ENCODE measurements at regions not wholly inside any gene's neighbourhood (a gene's known extent, or its start where the extent isn't known, plus 50 kb on each side); places are given as distances from the start of the nearest gene placed in this dataset.

DNA sequence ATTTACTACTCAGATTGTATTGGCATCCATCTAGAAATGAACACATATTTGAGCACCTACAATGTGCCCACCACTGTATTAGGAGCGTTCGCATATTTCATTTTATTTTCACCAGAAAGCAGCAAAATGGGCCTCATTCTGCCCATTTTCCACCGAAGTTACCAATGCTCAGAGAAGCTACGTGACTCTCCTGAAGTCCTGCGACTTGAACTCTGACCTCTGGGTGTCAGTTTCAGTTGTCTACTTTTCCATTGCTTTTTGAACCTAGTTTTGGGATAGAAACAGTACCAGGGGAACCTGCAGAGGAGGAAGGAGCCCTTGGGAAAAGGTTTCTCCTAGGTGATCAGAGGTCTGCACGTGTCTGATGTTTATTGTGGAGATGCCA lies 139.1 kb upstream of the SDK2 start:
- Histone ChIP-seq H2AFZ (ENCODE audit: low read depth, low read length) (no peak overlapping the region), H3K9me3 (ENCODE audit: low read length) (no peaks in the 10 kb centered on the region), H3K4me3 (ENCODE audit: low read length) (no peak overlapping the region), H4K20me1 (ENCODE audit: insufficient read depth) (no peaks in the 10 kb centered on the region), H3K36me3 (ENCODE audit: insufficient read depth, low read length) (no peaks in the 10 kb centered on the region), H3K27ac (ENCODE audit: low read length) (no peak overlapping the region), H3K27me3 (ENCODE audit: insufficient read depth, low read depth, low read length) (no peaks in the 10 kb centered on the region), H3K4me2 (ENCODE audit: low read length) (no peak overlapping the region), H3K9ac (ENCODE audit: low read length) (no peak overlapping the region), H3K9me2 (ENCODE audit: insufficient read depth, low read length) (no peaks in the 10 kb centered on the region), H3F3A (ENCODE audit: insufficient read depth, low read length, poor library complexity, severe bottlenecking) (peaks cover 3% of the 10 kb centered on the region), H3K79me2 (replicated peaks; ENCODE audit: insufficient read depth, low read length) (no peaks in the 10 kb centered on the region)
- TF ChIP-seq, protein P1, sequence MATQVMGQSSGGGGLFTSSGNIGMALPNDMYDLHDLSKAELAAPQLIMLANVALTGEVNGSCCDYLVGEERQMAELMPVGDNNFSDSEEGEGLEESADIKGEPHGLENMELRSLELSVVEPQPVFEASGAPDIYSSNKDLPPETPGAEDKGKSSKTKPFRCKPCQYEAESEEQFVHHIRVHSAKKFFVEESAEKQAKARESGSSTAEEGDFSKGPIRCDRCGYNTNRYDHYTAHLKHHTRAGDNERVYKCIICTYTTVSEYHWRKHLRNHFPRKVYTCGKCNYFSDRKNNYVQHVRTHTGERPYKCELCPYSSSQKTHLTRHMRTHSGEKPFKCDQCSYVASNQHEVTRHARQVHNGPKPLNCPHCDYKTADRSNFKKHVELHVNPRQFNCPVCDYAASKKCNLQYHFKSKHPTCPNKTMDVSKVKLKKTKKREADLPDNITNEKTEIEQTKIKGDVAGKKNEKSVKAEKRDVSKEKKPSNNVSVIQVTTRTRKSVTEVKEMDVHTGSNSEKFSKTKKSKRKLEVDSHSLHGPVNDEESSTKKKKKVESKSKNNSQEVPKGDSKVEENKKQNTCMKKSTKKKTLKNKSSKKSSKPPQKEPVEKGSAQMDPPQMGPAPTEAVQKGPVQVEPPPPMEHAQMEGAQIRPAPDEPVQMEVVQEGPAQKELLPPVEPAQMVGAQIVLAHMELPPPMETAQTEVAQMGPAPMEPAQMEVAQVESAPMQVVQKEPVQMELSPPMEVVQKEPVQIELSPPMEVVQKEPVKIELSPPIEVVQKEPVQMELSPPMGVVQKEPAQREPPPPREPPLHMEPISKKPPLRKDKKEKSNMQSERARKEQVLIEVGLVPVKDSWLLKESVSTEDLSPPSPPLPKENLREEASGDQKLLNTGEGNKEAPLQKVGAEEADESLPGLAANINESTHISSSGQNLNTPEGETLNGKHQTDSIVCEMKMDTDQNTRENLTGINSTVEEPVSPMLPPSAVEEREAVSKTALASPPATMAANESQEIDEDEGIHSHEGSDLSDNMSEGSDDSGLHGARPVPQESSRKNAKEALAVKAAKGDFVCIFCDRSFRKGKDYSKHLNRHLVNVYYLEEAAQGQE (IDR thresholded peaks at IDR 0.05; ENCODE audit: borderline replicate concordance) = no peak
- TF ChIP-seq RAD21 (conservative IDR thresholded peaks at IDR 0.05) (no peak), MXI1 (conservative IDR thresholded peaks at IDR 0.05; ENCODE audit: poor library complexity, severe bottlenecking) (no peak), EZH2 (IDR thresholded peaks at IDR 0.05; ENCODE audit: borderline replicate concordance, insufficient read depth, low read length, poor library complexity, severe bottlenecking) (no peak), TAF1 (IDR thresholded peaks at IDR 0.05; ENCODE audit: low read depth) (no peak), POLR2AphosphoS5 (IDR thresholded peaks at IDR 0.05) (no peak), SMC3 (conservative IDR thresholded peaks at IDR 0.05; ENCODE audit: poor library complexity) (no peak), EP300 (conservative IDR thresholded peaks at IDR 0.05; ENCODE audit: poor library complexity, severe bottlenecking) (no peak)
- TF ChIP-seq, protein P2, sequence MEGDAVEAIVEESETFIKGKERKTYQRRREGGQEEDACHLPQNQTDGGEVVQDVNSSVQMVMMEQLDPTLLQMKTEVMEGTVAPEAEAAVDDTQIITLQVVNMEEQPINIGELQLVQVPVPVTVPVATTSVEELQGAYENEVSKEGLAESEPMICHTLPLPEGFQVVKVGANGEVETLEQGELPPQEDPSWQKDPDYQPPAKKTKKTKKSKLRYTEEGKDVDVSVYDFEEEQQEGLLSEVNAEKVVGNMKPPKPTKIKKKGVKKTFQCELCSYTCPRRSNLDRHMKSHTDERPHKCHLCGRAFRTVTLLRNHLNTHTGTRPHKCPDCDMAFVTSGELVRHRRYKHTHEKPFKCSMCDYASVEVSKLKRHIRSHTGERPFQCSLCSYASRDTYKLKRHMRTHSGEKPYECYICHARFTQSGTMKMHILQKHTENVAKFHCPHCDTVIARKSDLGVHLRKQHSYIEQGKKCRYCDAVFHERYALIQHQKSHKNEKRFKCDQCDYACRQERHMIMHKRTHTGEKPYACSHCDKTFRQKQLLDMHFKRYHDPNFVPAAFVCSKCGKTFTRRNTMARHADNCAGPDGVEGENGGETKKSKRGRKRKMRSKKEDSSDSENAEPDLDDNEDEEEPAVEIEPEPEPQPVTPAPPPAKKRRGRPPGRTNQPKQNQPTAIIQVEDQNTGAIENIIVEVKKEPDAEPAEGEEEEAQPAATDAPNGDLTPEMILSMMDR (IDR thresholded peaks at IDR 0.05; ENCODE audit: poor library complexity, severe bottlenecking) = no peak

DNA sequence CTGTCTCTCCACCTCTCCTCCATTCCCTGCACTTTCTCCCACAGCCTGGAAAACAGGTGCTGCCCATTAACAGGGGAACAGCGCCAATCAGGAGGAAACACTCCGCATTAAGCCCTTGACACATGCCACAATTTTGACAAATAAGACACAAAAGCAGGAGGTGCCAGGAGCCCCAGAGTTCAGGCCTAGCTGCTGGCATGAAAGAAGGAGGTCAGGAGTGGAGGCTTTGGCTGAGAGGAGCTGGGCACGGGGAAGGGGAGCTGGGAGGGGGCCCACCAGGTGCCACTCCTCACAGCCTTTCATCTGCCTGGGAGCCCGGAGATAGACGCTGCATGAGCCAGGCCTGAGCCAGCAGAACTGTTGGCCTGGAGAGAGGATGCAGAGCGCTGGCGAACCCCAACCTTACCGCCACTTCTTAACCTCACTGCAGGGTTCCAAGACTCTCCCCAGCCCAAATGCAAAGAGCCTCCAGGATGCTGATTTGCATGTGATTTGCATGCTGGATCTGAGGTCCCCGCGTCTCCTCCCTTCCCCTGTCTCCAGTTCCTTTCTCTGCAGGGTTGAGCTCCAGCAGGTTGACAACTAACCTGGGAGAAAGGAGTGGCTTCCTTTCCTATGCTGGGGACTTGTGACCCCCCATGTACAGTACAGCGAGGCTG lies 139.8 kb upstream of the SDK2 start:
- H3K9me2 ChIP-seq (ENCODE audit: insufficient read depth, low read length) = no peaks in the 10 kb centered on the region
- H2AFZ ChIP-seq (ENCODE audit: low read depth, low read length) = no peak overlapping the region
- no peaks in the 10 kb centered on the region for H3K36me3 ChIP-seq (ENCODE audit: insufficient read depth, low read length)
- no peak overlapping the region for H3K27ac ChIP-seq (ENCODE audit: low read length)
- no peaks in the 10 kb centered on the region for H4K20me1 ChIP-seq (ENCODE audit: insufficient read depth)
- H3K27me3 ChIP-seq (ENCODE audit: insufficient read depth, low read depth, low read length) = no peaks in the 10 kb centered on the region
- H3K4me2 ChIP-seq (ENCODE audit: low read length) = no peak overlapping the region
- H3K9ac ChIP-seq (ENCODE audit: low read length) = no peak overlapping the region
- no peak overlapping the region for H3K4me3 ChIP-seq (ENCODE audit: low read length)
- no peaks in the 10 kb centered on the region for H3K79me2 ChIP-seq (replicated peaks; ENCODE audit: insufficient read depth, low read length)
- peaks cover 3% of the 10 kb centered on the region for H3F3A ChIP-seq (ENCODE audit: insufficient read depth, low read length, poor library complexity, severe bottlenecking)
- H3K9me3 ChIP-seq (ENCODE audit: low read length) = no peaks in the 10 kb centered on the region
- TF ChIP-seq SMC3 (conservative IDR thresholded peaks at IDR 0.05; ENCODE audit: poor library complexity) (no peak), EP300 (conservative IDR thresholded peaks at IDR 0.05; ENCODE audit: poor library complexity, severe bottlenecking) (peak; percentile 44)

Measured in neural cell (in vitro differentiated cells).